Fibroblast of mammary gland (primary cell): ENCODE measurements at regions not wholly inside any gene's neighbourhood (a gene's known extent, or its start where the extent isn't known, plus 50 kb on each side); places are given as distances from the start of the nearest gene placed in this dataset.

Experiments used
- DNase-seq: peaks from one replicate; pipeline ENCODE4 v3.0.0-alpha.2; 2010; ENCODE audit warnings: low read depth
- H3K4me3 ChIP-seq: 2 replicates; pipeline ENCODE4 v1.5.1; 2011; ENCODE audit warnings: low read depth, mild to moderate bottlenecking, low read length, moderate library complexity; ENCODE audit not compliant: control insufficient read depth
- TF ChIP-seq, protein P1 (sequence below): conservative IDR thresholded peaks from 2 replicates; pipeline ENCODE4 v1.5.1; 2011; ENCODE audit warnings: low read depth, low read length, inconsistent platforms; ENCODE audit not compliant: control insufficient read depth, insufficient read depth

DNA sequence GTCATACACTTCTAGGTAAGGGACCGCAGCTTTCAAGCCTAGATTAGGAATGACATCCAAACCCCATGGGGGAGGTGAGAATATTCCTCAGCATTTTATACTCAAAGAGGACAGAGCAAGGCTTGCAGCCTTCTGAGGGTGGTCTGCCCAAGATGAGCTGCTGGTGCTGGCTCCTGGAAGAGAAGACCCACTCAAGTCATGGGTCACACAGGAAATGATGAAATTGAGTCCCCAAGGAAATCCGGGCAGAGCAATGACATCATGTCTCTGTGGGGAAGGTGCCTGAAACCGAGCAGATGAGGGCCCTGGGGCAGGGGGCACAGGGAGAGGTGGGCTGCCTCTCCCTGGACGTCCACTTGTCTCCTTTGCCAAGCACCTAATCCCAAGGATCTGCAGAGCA, 468.7 kb downstream of the TSHZ3 start:
- no peak overlapping the region for H3K4me3 ChIP-seq
- TF ChIP-seq, protein P1, sequence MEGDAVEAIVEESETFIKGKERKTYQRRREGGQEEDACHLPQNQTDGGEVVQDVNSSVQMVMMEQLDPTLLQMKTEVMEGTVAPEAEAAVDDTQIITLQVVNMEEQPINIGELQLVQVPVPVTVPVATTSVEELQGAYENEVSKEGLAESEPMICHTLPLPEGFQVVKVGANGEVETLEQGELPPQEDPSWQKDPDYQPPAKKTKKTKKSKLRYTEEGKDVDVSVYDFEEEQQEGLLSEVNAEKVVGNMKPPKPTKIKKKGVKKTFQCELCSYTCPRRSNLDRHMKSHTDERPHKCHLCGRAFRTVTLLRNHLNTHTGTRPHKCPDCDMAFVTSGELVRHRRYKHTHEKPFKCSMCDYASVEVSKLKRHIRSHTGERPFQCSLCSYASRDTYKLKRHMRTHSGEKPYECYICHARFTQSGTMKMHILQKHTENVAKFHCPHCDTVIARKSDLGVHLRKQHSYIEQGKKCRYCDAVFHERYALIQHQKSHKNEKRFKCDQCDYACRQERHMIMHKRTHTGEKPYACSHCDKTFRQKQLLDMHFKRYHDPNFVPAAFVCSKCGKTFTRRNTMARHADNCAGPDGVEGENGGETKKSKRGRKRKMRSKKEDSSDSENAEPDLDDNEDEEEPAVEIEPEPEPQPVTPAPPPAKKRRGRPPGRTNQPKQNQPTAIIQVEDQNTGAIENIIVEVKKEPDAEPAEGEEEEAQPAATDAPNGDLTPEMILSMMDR: no peak
- DNase-seq: no peak

DNA sequence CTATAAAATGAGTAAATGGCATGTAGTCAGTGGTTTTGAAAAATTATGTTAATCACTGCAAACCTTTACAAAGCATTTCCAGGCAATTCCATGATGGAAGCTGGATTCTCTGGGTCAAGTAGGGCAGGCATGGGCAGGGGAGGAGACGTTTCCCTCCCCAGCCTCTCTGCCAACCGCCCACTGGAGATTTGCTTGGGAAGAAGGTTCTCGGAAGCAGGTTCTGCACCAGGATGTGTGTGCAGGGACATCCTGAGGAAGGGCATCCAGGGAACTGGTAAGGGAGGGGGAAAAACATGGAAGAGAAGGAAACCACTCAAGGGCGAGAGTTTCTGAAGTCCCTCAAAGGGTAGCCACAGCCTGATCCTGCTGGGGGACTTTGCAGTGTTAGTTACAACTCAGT, 469.1 kb downstream of the TSHZ3 start:
- DNase-seq: no peak
- TF ChIP-seq, protein P1: no peak
- no peak overlapping the region for H3K4me3 ChIP-seq

DNA sequence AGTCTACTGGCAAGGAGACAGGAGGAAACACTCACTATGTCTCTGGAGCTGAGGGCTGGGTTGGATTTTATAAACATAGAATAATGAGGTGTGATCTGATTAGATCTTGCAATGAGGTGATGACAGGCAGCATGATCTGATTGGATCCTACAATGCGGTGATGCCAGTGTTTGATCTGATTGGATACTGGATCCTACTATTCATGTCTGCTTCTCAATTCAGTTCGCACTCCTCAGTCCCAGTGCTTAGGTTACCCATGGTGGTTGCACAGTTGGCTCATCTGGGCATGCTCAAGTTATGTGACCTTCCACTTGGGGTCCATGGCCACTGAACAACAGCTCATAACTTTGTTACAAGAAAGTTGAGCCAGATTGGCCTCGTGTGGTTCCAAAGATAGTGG, 469.5 kb downstream of the TSHZ3 start:
- DNase-seq: no peak
- TF ChIP-seq, protein P1: no peak
- no peak overlapping the region for H3K4me3 ChIP-seq

DNA sequence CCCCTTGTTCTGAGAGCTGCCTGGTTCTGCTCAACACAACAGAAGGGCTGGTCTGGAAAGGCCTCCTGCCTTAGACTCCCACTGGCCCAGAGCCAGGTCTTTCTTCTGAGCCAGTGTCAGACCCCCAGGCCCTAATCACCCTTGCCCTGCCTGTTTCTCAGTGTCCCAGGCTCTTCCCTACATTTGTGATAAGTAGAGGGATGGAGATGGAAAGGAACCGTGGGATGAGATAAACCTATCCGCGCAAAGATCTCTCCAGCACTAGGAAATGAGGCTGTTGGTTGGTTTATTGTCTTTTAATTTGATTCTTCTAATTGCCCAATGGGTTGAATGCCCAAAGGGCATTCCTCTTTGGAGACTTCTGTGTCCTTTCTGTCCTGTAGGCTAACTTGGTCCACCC, 470.0 kb downstream of the TSHZ3 start:
- DNase-seq: no peak
- H3K4me3 ChIP-seq: no peak overlapping the region
- TF ChIP-seq, protein P1: no peak

DNA sequence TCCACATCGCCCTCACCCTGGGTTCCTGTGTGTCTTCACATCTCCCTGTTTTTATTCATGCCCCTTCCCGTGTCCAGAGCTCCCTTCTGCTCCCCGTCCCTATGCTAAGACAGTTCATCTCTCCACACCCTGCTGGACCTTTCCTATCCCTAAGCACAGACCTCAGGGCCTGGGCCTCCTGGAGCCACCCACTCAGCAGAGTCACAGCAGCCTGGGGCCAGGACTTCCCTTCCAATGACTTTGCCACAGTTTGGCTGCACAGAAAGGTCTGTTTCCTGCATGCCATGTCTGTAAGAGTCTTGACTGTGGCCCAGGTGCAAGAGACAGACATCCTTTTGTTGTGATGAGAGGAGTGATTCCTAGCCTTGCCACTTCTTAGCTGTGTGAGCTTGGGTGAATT, 470.7 kb downstream of the TSHZ3 start:
- TF ChIP-seq, protein P1: no peak
- no peak for DNase-seq
- H3K4me3 ChIP-seq: no peak overlapping the region

DNA sequence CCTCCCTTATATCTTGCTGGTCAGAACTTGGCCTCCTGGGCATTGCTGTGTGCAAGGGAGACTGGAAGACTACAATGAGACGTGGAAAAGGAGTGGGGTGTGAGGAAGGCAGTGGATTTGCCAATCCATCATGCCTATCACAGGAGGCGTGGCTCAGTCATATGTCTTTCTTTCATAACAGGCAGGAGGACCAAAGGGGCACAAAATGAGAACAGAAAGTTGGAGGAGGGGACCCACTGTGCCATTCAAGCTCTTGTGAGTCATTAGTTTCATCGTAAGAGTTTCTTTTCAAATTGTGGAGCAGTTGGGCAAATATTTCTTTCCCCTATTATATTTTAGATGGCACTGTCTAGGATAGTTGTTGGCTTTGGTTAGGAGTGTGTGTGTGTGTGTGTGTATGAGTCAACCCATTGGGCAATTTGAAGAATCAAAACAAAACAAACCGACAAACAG, 471.5 kb downstream of the TSHZ3 start:
- TF ChIP-seq, protein P1: no peak
- no peak for DNase-seq
- no peak overlapping the region for H3K4me3 ChIP-seq

DNA sequence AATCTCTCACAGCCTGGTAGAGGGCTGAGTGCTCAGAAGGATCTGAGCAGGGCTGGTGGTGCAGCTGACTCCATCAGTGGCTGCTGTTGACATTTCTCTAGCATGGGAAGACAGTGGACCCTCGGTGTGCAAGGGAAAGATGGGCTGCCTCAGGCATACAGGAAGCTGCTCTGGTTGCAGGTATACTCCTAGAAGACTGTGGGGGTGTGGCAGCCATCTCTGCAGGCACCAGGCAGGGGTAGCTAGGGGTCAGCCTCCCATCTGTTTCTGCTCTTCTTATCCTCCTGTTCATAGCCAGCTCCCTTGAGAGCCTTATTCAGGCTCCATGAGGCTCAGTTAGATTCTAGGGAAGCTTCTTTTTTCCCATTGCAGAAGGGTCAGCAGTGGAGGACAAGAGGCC, 475.5 kb downstream of the TSHZ3 start:
- no peak overlapping the region for H3K4me3 ChIP-seq
- no peak for DNase-seq
- TF ChIP-seq, protein P1: no peak
